Testis (tissue), 2 donors: ENCODE measurements at regions not wholly inside any gene's neighbourhood (a gene's known extent, or its start where the extent isn't known, plus 50 kb on each side); places are given as distances from the start of the nearest gene placed in this dataset.

Experiments used
- CTCF ChIP-seq, 3 experiments: fragments of 450-650 bp in 2 of 3; fragments of 200-600 bp in 1 of 3; sonication (generic) in 1 of 3; IDR thresholded peaks; one replicate each; pipeline ENCODE4 v1.5.1; 2016 to 2019; ENCODE audit warnings: antibody characterized with exemption in 3 of 3, mild to moderate bottlenecking in 2 of 3, moderate library complexity in 1 of 3
- POLR2A ChIP-seq: fragments of 450-650 bp; IDR thresholded peaks from one replicate; pipeline ENCODE4 v1.6.1; 2017; ENCODE audit warnings: antibody characterized with exemption, mild to moderate bottlenecking, moderate library complexity

GRCh38 chr4:148527571-148527970, 85.4 kb upstream of the NR3C2 start:
- no peak for TF ChIP-seq CTCF (IDR thresholded peaks at IDR 0.05)
- no peak for TF ChIP-seq POLR2A
